Endothelial cell of umbilical vein (primary cell): ENCODE measurements at regions not wholly inside any gene's neighbourhood (a gene's known extent, or its start where the extent isn't known, plus 50 kb on each side); places are given as distances from the start of the nearest gene placed in this dataset.

Experiments used
- BruUV-seq: library from RNA; stranded (reverse); fragments of 400-500 nt; replicated peaks from 2 replicates; lab custom pipeline; 2021; lab: Mats Ljungman, UMichigan
- CTCF ChIA-PET: fragments of 300-600, 350-600 bp; sonication (Branson Sonifier 250); formaldehyde crosslinking; loops from one replicate; lab custom pipeline; 2021; ENCODE audit warnings: antibody characterized with exemption, inconsistent platforms; lab: Charles Lee
- POLR2A ChIA-PET: fragments of 300-600, 350-600 bp; sonication (Branson Sonifier 250); formaldehyde crosslinking; loops from one replicate; lab custom pipeline; 2021; ENCODE audit warnings: antibody characterized with exemption, inconsistent platforms; lab: Charles Lee
- DNase-seq: peaks from one replicate; pipeline ENCODE4 v3.0.0-alpha.2; 2011; ENCODE audit warnings: low read depth, low spot score
- FAIRE-seq: peaks from 2 replicates; lab custom pipeline; 2011; peaks lifted over from hg19 to GRCh38; lab: Jason Lieb, UNC
- H2AFZ ChIP-seq: 2 replicates; pipeline ENCODE4 v1.6.0; 2012; ENCODE audit warnings: low read depth, low read length, control low read depth, inconsistent platforms
- H3K27ac ChIP-seq: 2 replicates; pipeline ENCODE4 v1.5.1; 2011; ENCODE audit warnings: low read depth, mild to moderate bottlenecking, control low read depth, low read length, moderate library complexity; ENCODE audit not compliant: insufficient read depth
- H3K27me3 ChIP-seq, 2 experiments: 2 replicates each; pipeline versions ENCODE4 v1.6.0 to v1.6.1; 2011; ENCODE audit warnings: low read length in 2 of 2, mixed read lengths in 1 of 2; ENCODE audit not compliant: control insufficient read depth in 2 of 2, insufficient read depth in 2 of 2
- H3K36me3 ChIP-seq, 2 experiments: 2 replicates in 1 of 2; 3 replicates in 1 of 2; pipeline ENCODE4 v1.5.1; 2011; ENCODE audit warnings: low read length in 2 of 2, mild to moderate bottlenecking in 1 of 2, moderate library complexity in 1 of 2; ENCODE audit not compliant: control insufficient read depth in 2 of 2, insufficient read depth in 2 of 2; ENCODE audit errors: extremely low read depth in 1 of 2
- H3K4me1 ChIP-seq: 3 replicates; pipeline ENCODE4 v1.5.1; 2011; ENCODE audit warnings: mild to moderate bottlenecking, low read length; ENCODE audit not compliant: control insufficient read depth, insufficient read depth; ENCODE audit errors: extremely low read depth
- H3K4me2 ChIP-seq: 2 replicates; pipeline ENCODE4 v1.6.1; 2011; ENCODE audit warnings: low read length, control low read depth, mixed read lengths; ENCODE audit not compliant: insufficient read depth
- H3K4me3 ChIP-seq, 3 experiments: fragments of 200-600 bp in 1 of 3; sonication (generic), shearing (Covaris generic) in 1 of 3; replicated peaks in 1 of 3; 2 replicates each; pipeline ENCODE4 v1.5.1; 2011 to 2016; ENCODE audit warnings: control low read depth in 3 of 3, low read length in 3 of 3, mild to moderate bottlenecking in 2 of 3, inconsistent platforms in 1 of 3, low read depth in 1 of 3, moderate library complexity in 1 of 3; ENCODE audit not compliant: insufficient read depth in 1 of 3
- H3K79me2 ChIP-seq: 2 replicates; pipeline ENCODE4 v1.6.0; 2012; ENCODE audit warnings: low read length, inconsistent platforms; ENCODE audit not compliant: control insufficient read depth, insufficient read depth
- H3K9ac ChIP-seq: replicated peaks from 2 replicates; pipeline ENCODE3; 2011; ENCODE audit warnings: low read length, control low read depth; ENCODE audit not compliant: insufficient read depth; ENCODE audit errors: extremely low read depth
- H3K9me1 ChIP-seq: replicated peaks from 3 replicates; pipeline ENCODE4 v1.6.0; 2011; ENCODE audit warnings: mild to moderate bottlenecking, low read length; ENCODE audit not compliant: control insufficient read depth, insufficient read depth; ENCODE audit errors: extremely low read depth
- H3K9me3 ChIP-seq: replicated peaks from 2 replicates; pipeline ENCODE4 v1.5.1; 2012; ENCODE audit warnings: low read length, inconsistent platforms; ENCODE audit not compliant: control insufficient read depth, insufficient read depth
- H4K20me1 ChIP-seq: replicated peaks from 2 replicates; pipeline ENCODE3; 2011; ENCODE audit warnings: mild to moderate bottlenecking, low read length; ENCODE audit not compliant: control insufficient read depth, insufficient read depth; ENCODE audit errors: extremely low read depth
- EZH2 ChIP-seq: IDR thresholded peaks from 2 replicates; pipeline ENCODE4 v1.6.1; 2012; ENCODE audit warnings: borderline replicate concordance, low read depth, mild to moderate bottlenecking, moderate library complexity, low read length, inconsistent platforms; ENCODE audit not compliant: severe bottlenecking
- FOS ChIP-seq: IDR thresholded peaks from 2 replicates; pipeline ENCODE4 v1.6.1; 2011; ENCODE audit warnings: mild to moderate bottlenecking, low read length, moderate library complexity, borderline replicate concordance; ENCODE audit not compliant: insufficient read depth
- GATA2 ChIP-seq: IDR thresholded peaks from 2 replicates; pipeline ENCODE4 v1.7.0; 2011; ENCODE audit warnings: low read depth, mild to moderate bottlenecking, moderate library complexity, mixed read lengths, low read length; ENCODE audit not compliant: insufficient read length, insufficient read depth
- JUN ChIP-seq: IDR thresholded peaks from 2 replicates; pipeline ENCODE4 v1.6.1; 2011; ENCODE audit warnings: borderline replicate concordance, low read depth; ENCODE audit not compliant: insufficient read length, insufficient read depth
- MYC ChIP-seq: IDR thresholded peaks from one replicate; pipeline ENCODE4 v1.6.1; 2011; ENCODE audit warnings: mild to moderate bottlenecking, low read depth, low read length
- POLR2A ChIP-seq: IDR thresholded peaks from 2 replicates; pipeline ENCODE4 v1.6.1; 2012; ENCODE audit warnings: low read depth, mild to moderate bottlenecking, control low read depth, low read length
- POLR2AphosphoS5 ChIP-seq: IDR thresholded peaks from 2 replicates; pipeline ENCODE4 v1.6.1; 2012; ENCODE audit warnings: low read depth, mild to moderate bottlenecking, control low read depth, low read length, moderate library complexity; ENCODE audit not compliant: insufficient read depth
- dilution Hi-C: fragments of 300-500 bp; cut with MboI; formaldehyde crosslinking; loops from one replicate; pipeline ENCODE4 v1.15.0; 2019; ENCODE audit warnings: low sequenced_read_pairs; ENCODE audit not compliant: extremely low pct_ligation_motif_present
- intact Hi-C: fragments of 100-400 bp; cut with micrococcal nuclease; formaldehyde crosslinking; loops from one replicate; pipeline ENCODE4 v1.10.0; 2022
- TF ChIP-seq, protein P1 (sequence below), 2 donors: IDR thresholded peaks; 1 replicate in 1 of 2; 2 replicates in 1 of 2; pipeline ENCODE4 v1.5.1; 2011; ENCODE audit warnings: low read length in 2 of 2, mild to moderate bottlenecking in 2 of 2, moderate library complexity in 2 of 2, control low read depth in 1 of 2, inconsistent platforms in 1 of 2, low read depth in 1 of 2; ENCODE audit not compliant: insufficient read depth in 1 of 2; ENCODE audit errors: extremely low read depth in 1 of 2
- TF ChIP-seq, protein P2 (sequence below): IDR thresholded peaks from 2 replicates; pipeline ENCODE4 v1.6.1; 2011; ENCODE audit not compliant: insufficient read depth, insufficient read length

DNA sequence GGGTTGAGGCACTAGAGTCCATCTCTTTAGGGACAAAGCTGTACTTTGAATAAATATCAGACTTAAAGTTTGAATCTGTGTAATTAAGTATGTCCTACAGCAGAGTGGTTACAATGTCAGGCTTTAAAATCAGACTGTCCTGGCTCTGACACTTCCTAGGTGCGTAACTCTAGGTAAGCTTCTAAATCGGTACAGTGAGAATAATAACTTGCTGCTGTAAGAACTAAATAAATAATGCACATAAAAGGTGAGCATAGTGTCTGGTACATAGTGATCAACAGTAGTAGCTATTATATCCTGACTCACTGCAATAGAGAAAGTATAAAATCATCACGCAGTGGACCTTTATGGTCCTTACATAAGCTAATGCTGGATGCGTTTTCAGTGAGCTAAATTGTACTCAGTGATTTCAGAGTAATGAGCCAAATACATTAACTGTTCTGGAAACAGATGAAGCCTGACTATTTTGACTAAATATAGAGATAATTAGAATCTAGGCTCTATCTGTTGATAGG, 72.2 kb upstream of the PDK4 start:
- Histone ChIP-seq H2AFZ (no peak overlapping the region), H3K9ac (no peak overlapping the region), H3K27me3 (no peaks in the 10 kb centered on the region), H3K4me1 (no peaks in the 10 kb centered on the region), H3K27ac (no peak overlapping the region), H3K9me1 (no peaks in the 10 kb centered on the region), H3K36me3 (no peaks in the 10 kb centered on the region), H3K4me3 (no peak overlapping the region), H3K79me2 (no peaks in the 10 kb centered on the region), H3K9me3 (no peaks in the 10 kb centered on the region), H3K4me2 (no peak overlapping the region), H4K20me1 (no peaks in the 10 kb centered on the region)
- no TSS peak for BruUV-seq
- POLR2A ChIA-PET: no interaction called here
- TF ChIP-seq, protein P1, sequence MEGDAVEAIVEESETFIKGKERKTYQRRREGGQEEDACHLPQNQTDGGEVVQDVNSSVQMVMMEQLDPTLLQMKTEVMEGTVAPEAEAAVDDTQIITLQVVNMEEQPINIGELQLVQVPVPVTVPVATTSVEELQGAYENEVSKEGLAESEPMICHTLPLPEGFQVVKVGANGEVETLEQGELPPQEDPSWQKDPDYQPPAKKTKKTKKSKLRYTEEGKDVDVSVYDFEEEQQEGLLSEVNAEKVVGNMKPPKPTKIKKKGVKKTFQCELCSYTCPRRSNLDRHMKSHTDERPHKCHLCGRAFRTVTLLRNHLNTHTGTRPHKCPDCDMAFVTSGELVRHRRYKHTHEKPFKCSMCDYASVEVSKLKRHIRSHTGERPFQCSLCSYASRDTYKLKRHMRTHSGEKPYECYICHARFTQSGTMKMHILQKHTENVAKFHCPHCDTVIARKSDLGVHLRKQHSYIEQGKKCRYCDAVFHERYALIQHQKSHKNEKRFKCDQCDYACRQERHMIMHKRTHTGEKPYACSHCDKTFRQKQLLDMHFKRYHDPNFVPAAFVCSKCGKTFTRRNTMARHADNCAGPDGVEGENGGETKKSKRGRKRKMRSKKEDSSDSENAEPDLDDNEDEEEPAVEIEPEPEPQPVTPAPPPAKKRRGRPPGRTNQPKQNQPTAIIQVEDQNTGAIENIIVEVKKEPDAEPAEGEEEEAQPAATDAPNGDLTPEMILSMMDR (IDR thresholded peaks at IDR 0.05; ENCODE audit: extremely low read depth in 1 of 2, insufficient read depth in 1 of 2, low read depth in 1 of 2, low read length in 2 of 2): no peak
- no peak for TF ChIP-seq JUN
- TF ChIP-seq POLR2AphosphoS5: no peak
- TF ChIP-seq, protein P2, sequence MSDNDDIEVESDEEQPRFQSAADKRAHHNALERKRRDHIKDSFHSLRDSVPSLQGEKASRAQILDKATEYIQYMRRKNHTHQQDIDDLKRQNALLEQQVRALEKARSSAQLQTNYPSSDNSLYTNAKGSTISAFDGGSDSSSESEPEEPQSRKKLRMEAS: no peak
- TF ChIP-seq MYC: no peak
- no peak for TF ChIP-seq GATA2
- no peak for TF ChIP-seq EZH2
- no peak for TF ChIP-seq POLR2A
- TF ChIP-seq FOS: no peak
- dilution Hi-C loops (no loop called here), intact Hi-C loops (no loop called here)
- DNase-seq: no peak
- CTCF ChIA-PET: interaction anchor here (1.0 to 1.7 kb wide), 4 partner anchors 15 to 124 kb away, joined by 3 to 5 read pairs (median 4); no protein-coding TSS in a partner anchor
- no peak for FAIRE-seq
